ENCODE measurements at regions not wholly inside any gene's neighbourhood (a gene's known extent, or its start where the extent isn't known, plus 50 kb on each side); places are given as distances from the start of the nearest gene placed in this dataset.

DNA sequence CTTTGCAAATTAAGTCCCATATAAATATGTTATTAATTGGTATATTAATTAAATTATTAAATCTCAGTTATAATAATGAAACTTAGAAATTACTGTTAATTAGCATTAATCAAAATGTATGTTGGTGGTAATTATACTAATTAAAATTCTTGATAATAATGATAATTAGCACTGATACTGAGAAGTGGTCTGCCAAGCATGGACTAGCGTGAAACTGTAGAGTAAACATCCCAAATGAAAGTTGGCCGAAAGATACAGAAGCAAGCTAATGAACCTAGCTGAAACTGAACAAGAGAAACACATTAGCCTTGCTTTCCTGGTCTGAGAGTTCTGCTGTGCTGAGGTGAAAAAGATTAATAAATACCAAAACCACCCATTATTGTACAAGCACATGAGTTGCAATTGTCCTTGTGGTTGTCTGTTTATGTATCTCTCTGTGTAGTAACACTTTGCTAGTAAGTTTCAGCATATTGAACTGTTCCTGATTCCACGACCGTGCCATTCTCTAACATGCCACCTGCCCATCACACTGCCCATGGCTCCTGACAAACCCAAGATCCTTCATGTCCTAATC lies 341.8 kb downstream of the PLPP3 start:
- Histone ChIP-seq H3K9me3 (ENCODE audit: low read length) (peaks cover 9% of the 10 kb centered on the region), H3K36me3 (replicated peaks in 1 of 2; ENCODE audit: control insufficient read depth in 1 of 2, insufficient read depth in 2 of 2, low read length in 2 of 2) (no peaks in the 10 kb centered on the region), H3K27me3 (ENCODE audit: control insufficient read depth in 1 of 2, insufficient read depth in 2 of 2, low read length in 2 of 2) (no peaks in the 10 kb centered on the region), H3K4me1 (ENCODE audit: insufficient read depth, low read length) (peaks cover 19% of the 10 kb centered on the region), H3K27ac (ENCODE audit: extremely low read length, insufficient read depth, low read length) (no peak overlapping the region), H4K20me1 (ENCODE audit: insufficient read depth, low read length) (no peaks in the 10 kb centered on the region), H3K9ac (ENCODE audit: insufficient read depth, low read depth, low read length) (no peak overlapping the region), H3K79me2 (ENCODE audit: insufficient read depth, low read length) (no peaks in the 10 kb centered on the region), H2AFZ (ENCODE audit: low read length) (no peak overlapping the region), H3K4me3 (replicated peaks in 1 of 3; ENCODE audit: insufficient read depth in 1 of 3, low read depth in 2 of 3, low read length in 3 of 3) (no peak overlapping the region), H3K4me2 (ENCODE audit: low read depth, low read length) (no peak overlapping the region)
- ChIA-PET POLR2A (no interaction called here), CTCF (ENCODE audit: low intra/inter-chr PET ratio, low total read pairs) (no interaction called here)
- ATAC-seq (no peak), FAIRE-seq (no peak), DNase-seq (ENCODE audit: low spot score) (no peak)
- TF ChIP-seq MLLT10 (CRISPR knock-in tag; IDR thresholded peaks at IDR 0.05) (no peak), SSRP1 (CRISPR knock-in tag; IDR thresholded peaks at IDR 0.05) (no peak), MAX (IDR thresholded peaks at IDR 0.05) (no peak), CC2D1A (CRISPR knock-in tag; IDR thresholded peaks at IDR 0.05) (no peak), ATM (IDR thresholded peaks at IDR 0.05; ENCODE audit: borderline replicate concordance) (no peak), BATF2 (CRISPR knock-in tag; IDR thresholded peaks at IDR 0.05) (no peak), MLX (CRISPR knock-in tag; IDR thresholded peaks at IDR 0.05) (no peak), NPAS2 (CRISPR knock-in tag; IDR thresholded peaks at IDR 0.05; ENCODE audit: borderline replicate concordance) (no peak)
- TF ChIP-seq, protein P1, sequence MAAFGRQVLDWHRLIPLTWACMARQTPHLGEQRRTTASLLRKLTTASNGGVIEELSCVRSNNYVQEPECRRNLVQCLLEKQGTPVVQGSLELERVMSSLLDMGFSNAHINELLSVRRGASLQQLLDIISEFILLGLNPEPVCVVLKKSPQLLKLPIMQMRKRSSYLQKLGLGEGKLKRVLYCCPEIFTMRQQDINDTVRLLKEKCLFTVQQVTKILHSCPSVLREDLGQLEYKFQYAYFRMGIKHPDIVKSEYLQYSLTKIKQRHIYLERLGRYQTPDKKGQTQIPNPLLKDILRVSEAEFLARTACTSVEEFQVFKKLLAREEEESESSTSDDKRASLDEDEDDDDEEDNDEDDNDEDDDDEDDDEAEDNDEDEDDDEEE (CRISPR knock-in tag; IDR thresholded peaks at IDR 0.05) = no peak
- WGBS (ENCODE audit: low lambda C conversion rate) = 83% methylated on average over 4 of the region's 4 CpGs
- in situ Hi-C loops (cut with HindIII; ENCODE audit: extremely low pct_ligation_motif_present, low pct_unique_long_range_greater_than_20kb) = loop anchor here (10.0 kb wide), 1 partner anchor 347 kb away; no protein-coding TSS in a partner anchor
- intact Hi-C loops (cut with micrococcal nuclease; ENCODE audit: unreplicated experiment) = loop anchor here (2.0 to 5.0 kb wide), 3 partner anchors 175 to 341 kb away; partner anchors contain the start of gene PLPP3
- BruUV-seq (replicated peaks) = no TSS peak
